ENCODE measurements at regions not wholly inside any gene's neighbourhood (a gene's known extent, or its start where the extent isn't known, plus 50 kb on each side); places are given as distances from the start of the nearest gene placed in this dataset.
A peak's percentile ranks its signal among the peaks of the same experiment; 100 is the strongest.

GRCh38 chr20:12829170-12829569 is 179.6 kb upstream of the SPTLC3 start:
- TF ChIP-seq, protein P1, sequence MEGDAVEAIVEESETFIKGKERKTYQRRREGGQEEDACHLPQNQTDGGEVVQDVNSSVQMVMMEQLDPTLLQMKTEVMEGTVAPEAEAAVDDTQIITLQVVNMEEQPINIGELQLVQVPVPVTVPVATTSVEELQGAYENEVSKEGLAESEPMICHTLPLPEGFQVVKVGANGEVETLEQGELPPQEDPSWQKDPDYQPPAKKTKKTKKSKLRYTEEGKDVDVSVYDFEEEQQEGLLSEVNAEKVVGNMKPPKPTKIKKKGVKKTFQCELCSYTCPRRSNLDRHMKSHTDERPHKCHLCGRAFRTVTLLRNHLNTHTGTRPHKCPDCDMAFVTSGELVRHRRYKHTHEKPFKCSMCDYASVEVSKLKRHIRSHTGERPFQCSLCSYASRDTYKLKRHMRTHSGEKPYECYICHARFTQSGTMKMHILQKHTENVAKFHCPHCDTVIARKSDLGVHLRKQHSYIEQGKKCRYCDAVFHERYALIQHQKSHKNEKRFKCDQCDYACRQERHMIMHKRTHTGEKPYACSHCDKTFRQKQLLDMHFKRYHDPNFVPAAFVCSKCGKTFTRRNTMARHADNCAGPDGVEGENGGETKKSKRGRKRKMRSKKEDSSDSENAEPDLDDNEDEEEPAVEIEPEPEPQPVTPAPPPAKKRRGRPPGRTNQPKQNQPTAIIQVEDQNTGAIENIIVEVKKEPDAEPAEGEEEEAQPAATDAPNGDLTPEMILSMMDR (IDR thresholded peaks at IDR 0.05; ENCODE audit: low read depth, low read length) = no peak
- in situ Hi-C loops (cut with HindIII; ENCODE audit: low sequenced_read_pairs) = no loop called here
- DNase-seq (ENCODE audit: low read depth, low spot score) = no peak

DNA sequence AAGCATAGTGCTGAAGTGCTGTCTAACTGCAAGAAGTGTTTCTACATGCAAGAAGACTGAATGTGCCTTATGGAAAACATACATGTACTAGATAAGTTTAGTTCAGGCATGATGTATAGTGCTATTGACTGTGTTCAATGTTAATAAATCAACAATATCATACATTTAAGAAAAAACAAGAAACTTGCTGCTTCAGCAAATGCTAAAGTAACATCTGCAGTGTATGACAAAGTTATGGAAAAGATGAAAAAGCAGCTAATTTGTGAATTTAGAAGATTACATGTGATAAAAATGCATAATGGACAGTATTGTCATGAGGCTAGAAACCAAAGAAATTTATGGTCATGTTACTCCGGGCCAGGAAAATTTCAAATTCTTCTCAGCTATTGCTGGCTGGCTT is 174.9 kb upstream of the SPTLC3 start:
- H3K4me3 ChIP-seq (ENCODE audit: low read depth, low read length) = no peak overlapping the region
- TF ChIP-seq, protein P1 (IDR thresholded peaks at IDR 0.05; ENCODE audit: low read depth, low read length) = no peak
- in situ Hi-C loops (cut with HindIII; ENCODE audit: low sequenced_read_pairs) = no loop called here
- DNase-seq (ENCODE audit: low read depth, low spot score) = no peak

More at GRCh38 chr20:12829170-12829569, 179.6 kb upstream of the SPTLC3 start:
- H3K4me3 ChIP-seq (ENCODE audit: low read depth, low read length) = no peak overlapping the region

DNA sequence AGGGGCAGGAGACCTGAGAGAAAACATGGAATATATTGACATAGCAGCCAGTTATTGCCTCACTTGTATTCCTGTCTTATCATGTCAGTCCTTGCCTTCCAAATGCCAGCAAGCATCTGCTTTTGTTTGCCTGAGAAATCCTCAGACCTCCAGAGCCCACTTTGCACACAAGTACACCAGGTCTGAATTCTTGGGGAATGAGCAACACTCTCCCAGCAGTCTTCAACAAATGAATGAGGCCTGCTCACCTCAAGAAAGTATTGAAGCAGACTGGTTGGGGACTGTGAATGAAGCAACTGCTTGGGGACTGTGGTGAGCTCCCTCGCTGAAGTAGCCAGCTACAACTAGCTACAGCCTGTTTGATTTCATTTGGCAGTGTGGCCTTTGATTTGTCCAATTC is 172.8 kb upstream of the SPTLC3 start:
- no peak for DNase-seq (ENCODE audit: low read depth, low spot score)
- in situ Hi-C loops (cut with HindIII; ENCODE audit: low sequenced_read_pairs) = no loop called here
- TF ChIP-seq, protein P1 (IDR thresholded peaks at IDR 0.05; ENCODE audit: low read depth, low read length) = no peak
- H3K4me3 ChIP-seq (ENCODE audit: low read depth, low read length) = no peak overlapping the region

DNA sequence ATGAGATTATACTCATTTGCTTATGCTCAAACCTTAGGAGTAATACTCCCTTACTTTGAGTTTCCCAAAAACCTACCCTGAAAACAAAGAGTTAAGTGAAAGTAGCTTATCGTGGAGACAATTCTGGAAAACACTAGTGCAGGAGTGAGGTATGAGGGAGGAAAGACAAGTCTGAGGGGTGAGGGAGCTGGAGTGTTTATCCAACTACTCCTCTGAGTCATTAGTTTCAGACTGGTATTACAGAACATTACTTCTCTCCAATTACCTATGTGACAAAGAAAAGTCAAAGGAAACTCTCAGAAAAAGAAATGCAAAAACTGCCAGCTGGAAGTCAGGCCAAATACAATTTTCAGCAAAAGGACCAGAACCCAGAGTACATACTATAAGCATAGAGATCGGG is 171.1 kb upstream of the SPTLC3 start:
- no peak overlapping the region for H3K4me3 ChIP-seq (ENCODE audit: low read depth, low read length)
- no peak for DNase-seq (ENCODE audit: low read depth, low spot score)
- TF ChIP-seq, protein P1 (IDR thresholded peaks at IDR 0.05; ENCODE audit: low read depth, low read length) = no peak
- in situ Hi-C loops (cut with HindIII; ENCODE audit: low sequenced_read_pairs) = no loop called here

DNA sequence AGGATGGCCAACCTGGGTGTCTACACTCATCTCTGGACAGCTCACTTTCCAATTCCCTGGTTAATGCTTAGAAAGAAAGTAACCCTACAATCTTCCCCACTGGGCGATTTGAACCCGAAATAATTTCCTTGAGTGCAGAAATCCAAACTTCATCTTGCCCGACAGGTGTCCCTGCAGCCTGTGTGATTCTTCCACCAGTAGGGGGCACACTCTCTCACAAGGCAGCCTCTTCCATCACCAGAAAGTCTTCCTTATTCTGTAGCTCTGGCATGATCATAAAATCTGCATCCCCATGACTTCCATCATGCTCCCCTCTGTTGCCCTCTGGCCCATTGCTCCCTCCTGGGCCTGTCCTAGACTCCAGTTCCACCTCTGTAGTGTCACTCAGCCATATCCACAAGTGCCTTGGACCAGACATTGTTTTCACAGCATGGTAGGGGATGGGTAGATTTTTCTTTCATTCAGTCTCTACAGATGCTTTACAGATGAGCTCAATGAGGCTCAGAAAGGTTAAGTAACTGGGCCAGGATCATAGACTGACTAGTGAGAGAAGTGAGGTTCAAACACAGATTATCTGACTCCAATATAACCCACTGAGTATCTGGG is 170.4 kb upstream of the SPTLC3 start:
- no peak for DNase-seq (ENCODE audit: low read depth, low spot score)
- no peak overlapping the region for H3K4me3 ChIP-seq (ENCODE audit: low read depth, low read length)
- in situ Hi-C loops (cut with HindIII; ENCODE audit: low sequenced_read_pairs) = no loop called here
- TF ChIP-seq, protein P1 (IDR thresholded peaks at IDR 0.05; ENCODE audit: low read depth, low read length) = no peak

GRCh38 chr20:12847872-12848271 is 160.9 kb upstream of the SPTLC3 start:
- peak; percentile 15 for DNase-seq (ENCODE audit: low read depth, low spot score)
- no peak overlapping the region for H3K4me3 ChIP-seq (ENCODE audit: low read depth, low read length)
- in situ Hi-C loops (cut with HindIII; ENCODE audit: low sequenced_read_pairs) = no loop called here
- TF ChIP-seq, protein P1 (IDR thresholded peaks at IDR 0.05; ENCODE audit: low read depth, low read length) = no peak
